ENCODE measurements at regions not wholly inside any gene's neighbourhood (a gene's known extent, or its start where the extent isn't known, plus 50 kb on each side); places are given as distances from the start of the nearest gene placed in this dataset.

GRCh38 chr16:66036793-66037715, 329.4 kb upstream of the CDH5 start:
- H3K4me3 ChIP-seq (ENCODE audit: low read depth, low read length) = no peak overlapping the region
- TF ChIP-seq, protein P1, sequence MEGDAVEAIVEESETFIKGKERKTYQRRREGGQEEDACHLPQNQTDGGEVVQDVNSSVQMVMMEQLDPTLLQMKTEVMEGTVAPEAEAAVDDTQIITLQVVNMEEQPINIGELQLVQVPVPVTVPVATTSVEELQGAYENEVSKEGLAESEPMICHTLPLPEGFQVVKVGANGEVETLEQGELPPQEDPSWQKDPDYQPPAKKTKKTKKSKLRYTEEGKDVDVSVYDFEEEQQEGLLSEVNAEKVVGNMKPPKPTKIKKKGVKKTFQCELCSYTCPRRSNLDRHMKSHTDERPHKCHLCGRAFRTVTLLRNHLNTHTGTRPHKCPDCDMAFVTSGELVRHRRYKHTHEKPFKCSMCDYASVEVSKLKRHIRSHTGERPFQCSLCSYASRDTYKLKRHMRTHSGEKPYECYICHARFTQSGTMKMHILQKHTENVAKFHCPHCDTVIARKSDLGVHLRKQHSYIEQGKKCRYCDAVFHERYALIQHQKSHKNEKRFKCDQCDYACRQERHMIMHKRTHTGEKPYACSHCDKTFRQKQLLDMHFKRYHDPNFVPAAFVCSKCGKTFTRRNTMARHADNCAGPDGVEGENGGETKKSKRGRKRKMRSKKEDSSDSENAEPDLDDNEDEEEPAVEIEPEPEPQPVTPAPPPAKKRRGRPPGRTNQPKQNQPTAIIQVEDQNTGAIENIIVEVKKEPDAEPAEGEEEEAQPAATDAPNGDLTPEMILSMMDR (conservative IDR thresholded peaks at IDR 0.05; ENCODE audit: low read depth, low read length) = no peak
- DNase-seq (ENCODE audit: low read depth) = no peak

DNA sequence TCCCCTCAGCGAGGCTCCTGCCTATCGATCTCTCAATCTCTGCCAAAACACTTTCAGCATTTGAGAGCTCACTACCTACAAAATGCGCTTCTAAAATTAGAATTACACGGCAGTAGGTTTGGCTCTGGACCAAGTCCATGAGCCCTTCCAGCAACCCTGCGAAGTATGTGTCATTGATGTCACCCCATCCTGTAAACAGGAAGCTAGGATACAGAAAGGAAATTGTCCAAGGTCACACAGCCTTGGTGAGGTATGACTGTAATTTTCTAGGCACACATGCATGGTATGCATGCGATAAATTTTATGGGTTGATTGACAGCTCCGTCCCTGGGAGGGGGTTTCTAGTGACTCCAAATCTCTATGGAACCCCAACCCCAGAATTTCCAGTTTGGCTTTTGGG, 330.3 kb upstream of the CDH5 start:
- TF ChIP-seq, protein P1 (conservative IDR thresholded peaks at IDR 0.05; ENCODE audit: low read depth, low read length) = no peak
- H3K4me3 ChIP-seq (ENCODE audit: low read depth, low read length) = no peak overlapping the region
- DNase-seq (ENCODE audit: low read depth) = no peak

DNA sequence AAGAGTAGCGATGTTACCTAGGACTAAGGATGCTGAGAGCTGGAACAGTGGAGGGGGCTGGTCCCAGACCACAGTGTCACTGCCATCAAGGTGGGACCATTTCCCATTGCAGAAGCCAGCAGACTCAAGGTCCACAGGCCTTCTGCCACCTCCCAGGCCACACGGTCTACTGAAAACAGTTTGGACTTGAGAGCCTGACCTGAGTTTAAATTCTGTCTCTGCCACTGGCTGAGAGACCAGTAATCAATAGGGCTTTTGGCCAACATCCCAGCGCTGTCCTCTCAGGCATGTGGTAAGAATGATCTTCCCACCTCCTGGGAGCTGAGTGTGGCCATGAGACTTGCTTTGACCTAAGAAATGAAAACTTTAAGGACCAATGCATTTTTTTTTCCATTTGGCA, 331.4 kb upstream of the CDH5 start:
- TF ChIP-seq, protein P1 (conservative IDR thresholded peaks at IDR 0.05; ENCODE audit: low read depth, low read length) = no peak
- H3K4me3 ChIP-seq (ENCODE audit: low read depth, low read length) = no peak overlapping the region
- no peak for DNase-seq (ENCODE audit: low read depth)

DNA sequence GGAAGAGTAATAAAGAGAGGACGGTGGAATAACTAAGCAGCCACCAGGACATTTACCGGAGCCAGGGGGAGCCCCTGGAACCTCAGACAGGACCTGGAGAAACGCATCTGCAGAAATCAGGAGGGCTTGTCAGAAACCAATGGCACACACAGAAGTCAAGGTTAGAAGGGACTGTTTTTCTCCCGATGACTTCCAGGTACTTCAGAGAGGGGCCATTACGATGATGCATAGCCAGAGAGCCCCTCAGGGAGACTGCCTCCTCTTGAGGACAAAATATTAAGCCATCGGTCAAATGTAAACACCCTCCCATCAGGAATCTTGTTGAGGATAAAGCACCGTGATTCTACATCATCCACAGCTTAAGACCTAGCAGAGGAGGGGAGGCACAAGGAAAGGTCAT, 333.6 kb upstream of the CDH5 start:
- no peak for DNase-seq (ENCODE audit: low read depth)
- TF ChIP-seq, protein P1 (conservative IDR thresholded peaks at IDR 0.05; ENCODE audit: low read depth, low read length) = no peak
- no peak overlapping the region for H3K4me3 ChIP-seq (ENCODE audit: low read depth, low read length)

DNA sequence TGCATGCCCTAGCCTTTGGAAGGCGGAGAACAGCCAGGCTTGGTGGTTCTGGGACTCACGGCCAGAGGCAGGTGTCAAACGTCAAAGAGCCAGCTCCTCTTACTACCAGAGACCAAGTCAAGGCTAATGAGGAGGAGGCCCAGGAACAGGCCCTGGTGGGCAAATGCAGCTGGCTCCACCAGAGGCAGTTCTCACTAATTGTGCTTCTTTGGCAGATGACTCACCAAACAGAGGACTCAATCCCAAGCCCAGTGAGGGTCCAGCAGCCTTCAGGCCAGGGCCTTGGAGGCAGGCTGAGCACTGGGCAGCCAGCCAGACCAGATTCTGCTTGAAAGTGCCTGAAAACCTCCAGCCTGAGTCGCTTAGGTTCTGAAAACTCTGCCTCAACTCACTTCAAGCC, 336.5 kb upstream of the CDH5 start:
- TF ChIP-seq, protein P1 (conservative IDR thresholded peaks at IDR 0.05; ENCODE audit: low read depth, low read length) = no peak
- DNase-seq (ENCODE audit: low read depth) = peak; percentile 82
- H3K4me3 ChIP-seq (ENCODE audit: low read depth, low read length) = no peak overlapping the region

DNA sequence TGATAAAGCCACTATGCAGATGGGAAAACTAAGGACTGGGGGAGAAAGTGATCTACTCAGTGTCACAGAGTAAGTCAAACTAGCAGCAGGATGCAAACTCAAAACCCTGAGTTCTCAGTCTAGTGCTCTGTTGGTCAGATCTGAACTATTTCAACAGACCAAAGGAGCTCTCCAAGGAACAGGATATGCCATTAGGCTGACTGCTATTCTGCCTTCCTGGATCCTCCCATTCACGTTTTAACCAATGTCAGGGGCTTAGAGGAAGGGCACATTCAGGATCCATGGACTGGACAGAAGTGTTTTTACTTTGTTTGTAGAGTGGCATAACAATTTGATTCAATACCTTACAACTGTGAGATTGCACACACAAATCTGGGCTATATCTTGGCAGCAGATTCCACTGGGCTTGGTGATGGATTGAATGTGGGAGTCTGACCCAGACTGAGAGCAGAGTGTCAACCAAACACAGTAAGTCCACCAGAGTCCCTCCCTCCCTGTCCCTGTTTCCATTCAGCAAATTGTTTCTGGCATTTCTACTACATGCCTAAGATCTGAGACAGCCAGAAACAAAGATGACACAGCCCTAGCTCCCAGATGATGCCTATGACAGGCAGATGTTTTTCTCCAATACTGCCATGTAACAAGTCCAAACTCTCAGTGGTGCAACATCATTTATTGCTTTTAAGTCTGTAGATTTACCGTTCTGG, 337.8 kb upstream of the CDH5 start:
- TF ChIP-seq, protein P1 (conservative IDR thresholded peaks at IDR 0.05; ENCODE audit: low read depth, low read length) = no peak
- DNase-seq (ENCODE audit: low read depth) = peak; percentile 68
- no peak overlapping the region for H3K4me3 ChIP-seq (ENCODE audit: low read depth, low read length)

Measured in choroid plexus epithelial cell (primary cell).